Tibial nerve (tissue), 4 donors: ENCODE measurements at regions not wholly inside any gene's neighbourhood (a gene's known extent, or its start where the extent isn't known, plus 50 kb on each side); places are given as distances from the start of the nearest gene placed in this dataset.

Experiments
- DNase-seq, 2 donors: peaks; one replicate each; pipeline ENCODE4 v3.0.0-alpha.2; 2019; ENCODE audit warnings: low spot score in 2 of 2
- H3K27ac ChIP-seq, 4 donors: fragments of 200-600 bp; sonication (generic) in 3 of 4; one replicate each; pipeline ENCODE4 v1.5.1; 2017 to 2019; ENCODE audit warnings: mild to moderate bottlenecking in 1 of 4
- H3K27me3 ChIP-seq, 2 donors: fragments of 200-600 bp; sonication (generic) in 1 of 2; one replicate each; pipeline versions ENCODE4 v1.5.1 to v1.6.0; 2017 to 2019
- H3K36me3 ChIP-seq, 3 donors: fragments of 200-600 bp; sonication (generic); one replicate each; pipeline ENCODE4 v1.5.1; 2018 to 2019
- H3K4me1 ChIP-seq, 4 donors: fragments of 200-600 bp; sonication (generic) in 3 of 4; one replicate each; pipeline ENCODE4 v1.5.1; 2017 to 2019
- H3K4me3 ChIP-seq, 4 donors: fragments of 200-600 bp; sonication (generic) in 3 of 4; one replicate each; pipeline ENCODE4 v1.5.1; 2017 to 2019; ENCODE audit warnings: mild to moderate bottlenecking in 1 of 4, moderate library complexity in 1 of 4
- H3K9me3 ChIP-seq, 4 donors: fragments of 200-600 bp; sonication (generic) in 3 of 4; one replicate each; pipeline ENCODE4 v1.5.1; 2017 to 2019
- CTCF ChIP-seq, 5 experiments: fragments of 200-600 bp in 3 of 5; fragments of 450-650 bp in 2 of 5; sonication (generic) in 3 of 5; IDR thresholded peaks; one replicate each; pipeline ENCODE4 v1.5.1; 2016 to 2019; ENCODE audit warnings: antibody characterized with exemption in 5 of 5, mild to moderate bottlenecking in 3 of 5, moderate library complexity in 2 of 5
- EP300 ChIP-seq, 2 donors: sonication (generic); formaldehyde crosslinking; IDR thresholded peaks; one replicate each; pipeline ENCODE4 v1.6.1; 2017; ENCODE audit warnings: antibody characterized with exemption in 2 of 2, mild to moderate bottlenecking in 1 of 2
- POLR2A ChIP-seq, 2 donors: fragments of 450-650 bp; IDR thresholded peaks; one replicate each; pipeline ENCODE4 v1.6.1; 2017; ENCODE audit warnings: antibody characterized with exemption in 2 of 2, mild to moderate bottlenecking in 2 of 2, moderate library complexity in 2 of 2
- WGBS, 2 donors: methylation state at CpG; one replicate each; pipeline ENCODE4 v1.1.5; 2018; 5-methylcytosine and 5-hydroxymethylcytosine counted together

GRCh38 chr18:53906681-53907080, 317.8 kb downstream of the MBD2 start:
- Histone ChIP-seq H3K36me3 (no peaks in the 10 kb centered on the region), H3K27me3 (no peaks in the 10 kb centered on the region), H3K27ac (no peak overlapping the region), H3K4me1 (no peaks in the 10 kb centered on the region), H3K4me3 (no peak overlapping the region), H3K9me3 (no peaks in the 10 kb centered on the region)
- WGBS, 2 donors, result 64 to 68% methylated on average over 2 of the region's 2 CpGs
- TF ChIP-seq POLR2A (IDR thresholded peaks at IDR 0.05) (no peak), CTCF (IDR thresholded peaks at IDR 0.05) (no peak), EP300 (IDR thresholded peaks at IDR 0.05) (no peak)
- DNase-seq, result no peak

GRCh38 chr18:53894675-53895442, 329.6 kb downstream of the MBD2 start:
- DNase-seq, result no peak
- no peak overlapping the region for H3K4me3 ChIP-seq
- 61 to 70% methylated on average over 5 of the region's 5 CpGs for WGBS, 2 donors
- no peaks in the 10 kb centered on the region for H3K9me3 ChIP-seq
- H3K27ac ChIP-seq, result no peak overlapping the region
- H3K4me1 ChIP-seq, result no peaks in the 10 kb centered on the region
- TF ChIP-seq POLR2A (IDR thresholded peaks at IDR 0.05) (no peak), EP300 (IDR thresholded peaks at IDR 0.05) (no peak), CTCF (IDR thresholded peaks at IDR 0.05) (no peak)
- H3K36me3 ChIP-seq, result no peaks in the 10 kb centered on the region
- H3K27me3 ChIP-seq, result no peaks in the 10 kb centered on the region

- Histone ChIP-seq H3K4me1 (no peaks in the 10 kb centered on the region), H3K9me3 (no peaks in the 10 kb centered on the region), H3K27ac (no peak overlapping the region), H3K4me3 (no peak overlapping the region), H3K27me3 (no peaks in the 10 kb centered on the region), H3K36me3 (no peaks in the 10 kb centered on the region)
- WGBS, 2 donors, result 88 to 91% methylated on average over 3 of the region's 3 CpGs
- no peak for TF ChIP-seq POLR2A (IDR thresholded peaks at IDR 0.05)
- TF ChIP-seq CTCF (IDR thresholded peaks at IDR 0.05), result no peak
- TF ChIP-seq EP300 (IDR thresholded peaks at IDR 0.05), result no peak
- no peak for DNase-seq
Observed at GRCh38 chr18:53887447-53887846, 337.0 kb downstream of the MBD2 start.

- Histone ChIP-seq H3K4me3 (no peak overlapping the region), H3K27ac (no peak overlapping the region), H3K27me3 (no peaks in the 10 kb centered on the region), H3K9me3 (no peaks in the 10 kb centered on the region), H3K4me1 (no peaks in the 10 kb centered on the region), H3K36me3 (no peaks in the 10 kb centered on the region)
- WGBS, 2 donors, result 72 to 83% methylated on average over 1 of the region's 1 CpG
- DNase-seq, result no peak
- TF ChIP-seq CTCF (IDR thresholded peaks at IDR 0.05), result no peak
- TF ChIP-seq POLR2A (IDR thresholded peaks at IDR 0.05), result no peak
- TF ChIP-seq EP300 (IDR thresholded peaks at IDR 0.05), result no peak
Observed at GRCh38 chr18:53886058-53886457, 338.4 kb downstream of the MBD2 start.

GRCh38 chr18:53883771-53884170, 340.7 kb downstream of the MBD2 start:
- no peaks in the 10 kb centered on the region for H3K36me3 ChIP-seq
- WGBS, 2 donors, result 91 to 94% methylated on average over 2 of the region's 2 CpGs
- H3K9me3 ChIP-seq, result no peaks in the 10 kb centered on the region
- no peak overlapping the region for H3K4me3 ChIP-seq
- TF ChIP-seq POLR2A (IDR thresholded peaks at IDR 0.05), result no peak
- no peak for TF ChIP-seq CTCF (IDR thresholded peaks at IDR 0.05)
- no peak for TF ChIP-seq EP300 (IDR thresholded peaks at IDR 0.05)
- no peak for DNase-seq
- no peaks in the 10 kb centered on the region for H3K27me3 ChIP-seq
- H3K4me1 ChIP-seq, result no peaks in the 10 kb centered on the region
- H3K27ac ChIP-seq, result no peak overlapping the region
